CD4-positive, alpha-beta T cell treated with Interferon alpha-2 for 1 hour (primary cell): ENCODE measurements at regions not wholly inside any gene's neighbourhood (a gene's known extent, or its start where the extent isn't known, plus 50 kb on each side); places are given as distances from the start of the nearest gene placed in this dataset.

Experiments
- DNase-seq, 2 donors: peaks; one replicate each; pipeline ENCODE4 v3.0.0-alpha.2; 2020 to 2022

GRCh38 chr10:22765660-22766547 lies 51.5 kb upstream of the PIP4K2A start:
- DNase-seq, result no peak

- no peak for DNase-seq
Measured at GRCh38 chr10:22764639-22765038, 50.3 kb upstream of the PIP4K2A start.
